ENCODE measurements at regions not wholly inside any gene's neighbourhood (a gene's known extent, or its start where the extent isn't known, plus 50 kb on each side); places are given as distances from the start of the nearest gene placed in this dataset.

DNA sequence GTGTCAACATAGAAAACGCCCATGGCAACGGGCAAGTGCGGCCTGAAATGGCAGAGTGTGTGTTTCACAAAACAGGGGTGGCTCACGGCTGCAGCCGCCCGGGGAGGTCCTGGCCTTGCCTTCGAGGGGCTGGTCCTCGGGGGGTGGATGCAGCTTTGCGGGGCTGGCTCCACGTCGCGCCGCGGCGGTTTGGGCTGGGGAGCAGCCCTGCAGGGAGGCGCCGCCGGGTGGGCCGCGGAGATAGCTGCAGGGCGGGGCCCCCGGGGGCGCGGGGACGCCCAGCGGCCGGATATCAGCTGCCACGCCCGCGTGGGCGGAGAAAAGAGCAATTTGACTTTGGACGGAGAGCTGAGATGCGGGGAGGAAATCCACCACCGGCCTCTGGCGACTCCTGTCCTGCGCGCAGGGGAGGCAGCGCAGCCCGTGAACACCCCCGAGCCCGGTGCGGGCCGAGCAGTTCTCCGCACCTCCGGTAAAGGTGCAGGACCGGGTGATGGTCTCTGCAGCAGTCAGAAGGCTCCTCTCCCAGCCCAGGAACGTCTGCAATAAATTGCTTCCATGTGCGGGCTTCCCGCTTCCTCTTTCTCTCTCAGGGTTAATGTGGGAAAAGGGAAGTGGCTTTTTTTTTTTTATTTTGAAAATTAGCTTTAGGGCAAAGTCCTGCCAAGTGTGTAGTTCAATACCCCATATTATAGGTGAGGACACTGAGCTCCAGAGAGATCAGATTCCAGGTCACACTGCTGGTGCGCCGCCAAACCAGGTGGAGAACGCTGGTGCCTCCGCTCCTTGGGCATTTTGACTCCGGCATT is 110.5 kb downstream of the ARF6 start:
- no peak; the same call in 1 of the 3 replicates for TF ChIP-seq CTCF (IDR thresholded peaks at IDR 0.05)
- no peak for TF ChIP-seq FOSL2 (IDR thresholded peaks at IDR 0.05)
- TF ChIP-seq FOSL2 (CRISPR knock-in tag; IDR thresholded peaks at IDR 0.05) = 0 out of 2 replicates have a peak, but pooled peaks have one; percentile 20

Measured in A549 (cell line).